SK-N-SH (cell line): ENCODE measurements at regions not wholly inside any gene's neighbourhood (a gene's known extent, or its start where the extent isn't known, plus 50 kb on each side); places are given as distances from the start of the nearest gene placed in this dataset.

ENCODE experiments used
- CTCF ChIA-PET: fragments of 300-600, 350-600 bp; formaldehyde crosslinking; extraction: SDS; loops from one replicate; lab custom pipeline; 2021; lab: Yijun Ruan, JAX
- POLR2A ChIA-PET: fragments of 350-600 bp; sonication (Branson Sonifier 250); formaldehyde crosslinking; extraction: SDS; loops from one replicate; lab custom pipeline; 2020; ENCODE audit warnings: antibody characterized with exemption, inconsistent platforms; lab: Yijun Ruan, JAX
- DNase-seq: peaks from one replicate; pipeline ENCODE4 v3.0.0; 2012
- H2AFZ ChIP-seq: fragments of 200-600 bp; sonication (generic); 2 replicates; pipeline ENCODE4 v1.8.1; 2016; ENCODE audit warnings: antibody characterized with exemption, mild to moderate bottlenecking, low read depth
- H3F3A ChIP-seq: fragments of 200-600 bp; sonication (generic); replicated peaks from 2 replicates; pipeline ENCODE3; 2016; ENCODE audit warnings: antibody characterized with exemption, mild to moderate bottlenecking; ENCODE audit not compliant: insufficient read depth
- H3K27ac ChIP-seq, 2 experiments: fragments of 200-500 bp in 1 of 2; fragments of 200-600 bp in 1 of 2; sonication (Bioruptor generic) in 1 of 2; sonication (generic), shearing (Covaris generic) in 1 of 2; 2 replicates each; pipeline versions ENCODE4 v1.5.1 to v1.6.1; 2014 to 2016; ENCODE audit warnings: low read depth in 2 of 2, inconsistent platforms in 1 of 2, low read length in 1 of 2, mild to moderate bottlenecking in 1 of 2, mixed read lengths in 1 of 2
- H3K27me3 ChIP-seq: fragments of 200-600 bp; sonication (generic), shearing (Covaris generic); 2 replicates; pipeline ENCODE4 v1.6.1; 2016; ENCODE audit warnings: mixed run types; ENCODE audit not compliant: insufficient read depth
- H3K36me3 ChIP-seq, 2 experiments: fragments of 200-500 bp in 1 of 2; fragments of 200-600 bp in 1 of 2; sonication (Bioruptor generic) in 1 of 2; sonication (generic) in 1 of 2; replicated peaks in 1 of 2; 2 replicates each; pipeline versions ENCODE3 to v1.5.1; 2014 to 2016; ENCODE audit warnings: low read length in 1 of 2, mild to moderate bottlenecking in 1 of 2; ENCODE audit not compliant: insufficient read depth in 2 of 2, control insufficient read depth in 1 of 2
- H3K4me1 ChIP-seq, 2 experiments: fragments of 200-500 bp in 1 of 2; fragments of 200-600 bp in 1 of 2; sonication (Bioruptor generic) in 1 of 2; sonication (generic), shearing (Covaris generic) in 1 of 2; 2 replicates each; pipeline versions ENCODE4 v1.5.1 to v1.6.1; 2014 to 2016; ENCODE audit warnings: low read depth in 1 of 2, low read length in 1 of 2, mixed run types in 1 of 2; ENCODE audit not compliant: insufficient read depth in 2 of 2, control insufficient read depth in 1 of 2
- H3K4me2 ChIP-seq: fragments of 200-600 bp; sonication (generic), shearing (Covaris generic); 2 replicates; pipeline ENCODE4 v1.6.1; 2017; ENCODE audit warnings: mixed run types
- H3K4me3 ChIP-seq, 2 experiments: fragments of 200-500 bp in 1 of 2; fragments of 200-600 bp in 1 of 2; sonication (Bioruptor generic) in 1 of 2; sonication (generic), shearing (Covaris generic) in 1 of 2; 2 replicates each; pipeline versions ENCODE4 v1.5.1 to v1.8.1; 2014 to 2016; ENCODE audit warnings: low read depth in 2 of 2, inconsistent platforms in 1 of 2, low read length in 1 of 2, mild to moderate bottlenecking in 1 of 2, mixed read lengths in 1 of 2, moderate library complexity in 1 of 2
- H3K79me2 ChIP-seq: fragments of 200-600 bp; sonication (generic); 2 replicates; pipeline ENCODE4 v1.8.1; 2017; ENCODE audit warnings: mild to moderate bottlenecking; ENCODE audit not compliant: insufficient read depth
- H3K9ac ChIP-seq: fragments of 200-600 bp; sonication (generic); 2 replicates; pipeline ENCODE4 v1.6.1; 2017; ENCODE audit warnings: mixed run types
- H3K9me2 ChIP-seq: fragments of 200-600 bp; sonication (generic); 2 replicates; pipeline ENCODE4 v1.6.1; 2017; ENCODE audit warnings: mixed run types
- H3K9me3 ChIP-seq: fragments of 200-600 bp; sonication (generic); 2 replicates; pipeline ENCODE4 v1.6.1; 2017; ENCODE audit warnings: mixed run types, mild to moderate bottlenecking, moderate library complexity
- H4K20me1 ChIP-seq: fragments of 200-600 bp; sonication (generic); 2 replicates; pipeline ENCODE4 v1.6.1; 2017; ENCODE audit warnings: mild to moderate bottlenecking, mixed run types; ENCODE audit not compliant: insufficient read depth
- CHD2 ChIP-seq: fragments of 150-350 bp; IDR thresholded peaks from 2 replicates; pipeline ENCODE4 v1.6.1; 2018; ENCODE audit warnings: low read length; ENCODE audit not compliant: partially characterized antibody
- FOSL2 ChIP-seq: IDR thresholded peaks from 2 replicates; pipeline ENCODE4 v1.4.0; 2012; ENCODE audit warnings: low read depth, mild to moderate bottlenecking, moderate library complexity, borderline replicate concordance
- FOXM1 ChIP-seq: IDR thresholded peaks from 2 replicates; pipeline ENCODE4 v1.4.0; 2012; ENCODE audit warnings: low read depth, mild to moderate bottlenecking
- MXI1 ChIP-seq: IDR thresholded peaks from 2 replicates; pipeline ENCODE4 v1.6.1; 2012; ENCODE audit warnings: mild to moderate bottlenecking, low read depth, low read length, improper control_type of control experiment
- SIN3A ChIP-seq: IDR thresholded peaks from 2 replicates; pipeline ENCODE4 v1.6.1; 2012; ENCODE audit warnings: low read depth, mild to moderate bottlenecking, low read length, moderate library complexity, borderline replicate concordance
- SMC3 ChIP-seq: IDR thresholded peaks from 2 replicates; pipeline ENCODE4 v1.6.1; 2012; ENCODE audit warnings: low read depth, low read length, improper control_type of control experiment
- USF1 ChIP-seq: IDR thresholded peaks from 2 replicates; pipeline ENCODE4 v1.4.0; 2012; ENCODE audit warnings: low read depth, borderline replicate concordance
- ZBTB33 ChIP-seq: IDR thresholded peaks from 2 replicates; pipeline ENCODE4 v1.4.0; 2012; ENCODE audit warnings: low read depth, borderline replicate concordance
- WGBS: methylation state at CpG from one replicate; pipeline ENCODE4 v1.1.6; 2017; ENCODE audit warnings: low lambda C conversion rate; 5-methylcytosine and 5-hydroxymethylcytosine counted together
- TF ChIP-seq, protein P1 (sequence below): fragments of 150-350 bp; IDR thresholded peaks from 2 replicates; pipeline ENCODE4 v1.6.1; 2017; ENCODE audit warnings: antibody characterized with exemption, low read length, low read depth, borderline replicate concordance
- TF ChIP-seq, protein P2 (sequence below): IDR thresholded peaks from 2 replicates; pipeline ENCODE4 v1.4.0; 2012; ENCODE audit warnings: low read depth

- WGBS = 1% methylated on average over 2 of the region's 2 CpGs
- H2AFZ ChIP-seq = no peak overlapping the region
- H4K20me1 ChIP-seq = no peaks in the 10 kb centered on the region
- no peak for DNase-seq
- POLR2A ChIA-PET = no interaction called here
- no peaks in the 10 kb centered on the region for H3K27me3 ChIP-seq
- H3K36me3 ChIP-seq = no peaks in the 10 kb centered on the region
- no peaks in the 10 kb centered on the region; a peak in 1 of 4 replicates for H3K4me1 ChIP-seq
- H3K27ac ChIP-seq = no peak overlapping the region
- no peak for TF ChIP-seq CHD2
- no peak for TF ChIP-seq SIN3A
- no peak for TF ChIP-seq FOSL2
- no peak for TF ChIP-seq USF1
- TF ChIP-seq, all 33 proteins: peak for 0
- Histone ChIP-seq H3K9me2 (0 out of 2 replicates have a peak, but pooled peaks cover 2% of the 10 kb centered on the region), H3F3A (no peaks in the 10 kb centered on the region), H3K9me3 (no peaks in the 10 kb centered on the region), H3K9ac (no peak overlapping the region), H3K4me2 (no peak overlapping the region), H3K79me2 (no peaks in the 10 kb centered on the region), H3K4me3 (no peak overlapping the region)
- CTCF ChIA-PET = no interaction called here
Measured at GRCh38 chr13:83498481-83499190, 383.6 kb downstream of the SLITRK1 start.

GRCh38 chr13:83498045-83498444, 384.2 kb downstream of the SLITRK1 start:
- Histone ChIP-seq H3K27ac (no peak overlapping the region), H3K9me3 (no peaks in the 10 kb centered on the region), H2AFZ (no peak overlapping the region), H3K79me2 (no peaks in the 10 kb centered on the region), H4K20me1 (no peaks in the 10 kb centered on the region), H3K4me2 (no peak overlapping the region), H3K27me3 (no peaks in the 10 kb centered on the region), H3K9ac (no peak overlapping the region), H3K9me2 (0 out of 2 replicates have a peak, but pooled peaks cover 2% of the 10 kb centered on the region), H3F3A (no peaks in the 10 kb centered on the region), H3K4me3 (no peak overlapping the region), H3K4me1 (no peaks in the 10 kb centered on the region), H3K36me3 (no peaks in the 10 kb centered on the region)
- ChIA-PET CTCF (no interaction called here), POLR2A (no interaction called here)
- no peak for DNase-seq
- TF ChIP-seq, protein P1, sequence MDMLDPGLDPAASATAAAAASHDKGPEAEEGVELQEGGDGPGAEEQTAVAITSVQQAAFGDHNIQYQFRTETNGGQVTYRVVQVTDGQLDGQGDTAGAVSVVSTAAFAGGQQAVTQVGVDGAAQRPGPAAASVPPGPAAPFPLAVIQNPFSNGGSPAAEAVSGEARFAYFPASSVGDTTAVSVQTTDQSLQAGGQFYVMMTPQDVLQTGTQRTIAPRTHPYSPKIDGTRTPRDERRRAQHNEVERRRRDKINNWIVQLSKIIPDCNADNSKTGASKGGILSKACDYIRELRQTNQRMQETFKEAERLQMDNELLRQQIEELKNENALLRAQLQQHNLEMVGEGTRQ = no peak
- TF ChIP-seq ZBTB33 = no peak
- TF ChIP-seq FOXM1 = no peak
- no peak for TF ChIP-seq SMC3
- no peak for TF ChIP-seq FOSL2
- no peak for TF ChIP-seq MXI1
- TF ChIP-seq, protein P2, sequence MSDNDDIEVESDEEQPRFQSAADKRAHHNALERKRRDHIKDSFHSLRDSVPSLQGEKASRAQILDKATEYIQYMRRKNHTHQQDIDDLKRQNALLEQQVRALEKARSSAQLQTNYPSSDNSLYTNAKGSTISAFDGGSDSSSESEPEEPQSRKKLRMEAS = no peak
- no peak for TF ChIP-seq USF1
